GM18909 (cell line): ENCODE measurements at regions not wholly inside any gene's neighbourhood (a gene's known extent, or its start where the extent isn't known, plus 50 kb on each side); places are given as distances from the start of the nearest gene placed in this dataset.

Source experiments
- ATAC-seq: cut with Tn5 transposase; IDR thresholded peaks from one replicate; pipeline ENCODE4 v1.9.1; 2021; ENCODE audit warnings: mild to moderate bottlenecking; ENCODE audit not compliant: unreplicated experiment, poor library complexity

GRCh38 chr9:88690628-88691027 is 155.7 kb downstream of the NXNL2 start:
- ATAC-seq, result no peak

- no peak for ATAC-seq
Observed at GRCh38 chr9:88691091-88691490, 156.1 kb downstream of the NXNL2 start.

DNA sequence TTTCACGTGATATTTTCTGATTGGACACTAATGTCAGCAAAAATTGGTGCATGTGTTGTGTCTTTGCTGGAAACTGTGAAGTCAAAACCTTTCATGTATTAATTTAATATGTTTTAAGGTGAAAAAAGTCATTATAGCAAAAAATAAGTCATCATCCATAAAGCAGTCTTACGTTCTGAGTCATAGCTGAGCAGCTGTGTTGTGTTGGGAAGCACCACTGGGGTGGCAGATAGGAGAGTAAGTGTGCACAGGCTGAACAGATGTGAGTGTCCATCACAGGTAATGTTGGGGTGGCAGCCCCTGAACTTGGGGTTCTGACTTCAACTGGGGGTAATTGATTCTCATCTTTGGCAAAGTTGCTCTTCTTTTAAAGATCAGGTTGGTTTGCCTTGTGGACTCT is 156.8 kb downstream of the NXNL2 start:
- ATAC-seq, result no peak

- ATAC-seq, result no peak
Observed at GRCh38 chr9:88692827-88693226, 157.8 kb downstream of the NXNL2 start.

- ATAC-seq, result no peak
Observed at GRCh38 chr9:88694625-88695024, 159.6 kb downstream of the NXNL2 start.

DNA sequence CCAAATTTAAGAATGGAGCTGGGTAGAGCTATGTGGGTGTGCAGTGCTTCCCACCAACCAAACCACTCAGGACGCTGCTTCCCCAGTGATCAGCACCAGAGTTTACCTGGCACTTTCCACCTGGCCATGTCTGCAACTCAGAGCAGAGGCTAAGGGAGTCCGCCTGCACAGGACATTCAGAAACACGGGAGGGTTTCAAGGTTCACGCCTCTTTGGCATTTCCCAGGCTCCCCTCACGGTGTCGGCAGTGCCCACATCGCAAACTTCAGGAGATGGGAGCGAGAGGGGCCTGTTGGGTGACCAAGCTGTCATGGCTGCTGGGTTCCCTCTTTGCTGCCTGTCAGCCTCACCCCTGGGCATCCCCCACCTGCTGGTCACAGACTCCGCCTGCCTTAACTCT is 161.5 kb downstream of the NXNL2 start:
- no peak for ATAC-seq

- ATAC-seq, result no peak
Observed at GRCh38 chr9:88697764-88698432, 162.9 kb downstream of the NXNL2 start.

DNA sequence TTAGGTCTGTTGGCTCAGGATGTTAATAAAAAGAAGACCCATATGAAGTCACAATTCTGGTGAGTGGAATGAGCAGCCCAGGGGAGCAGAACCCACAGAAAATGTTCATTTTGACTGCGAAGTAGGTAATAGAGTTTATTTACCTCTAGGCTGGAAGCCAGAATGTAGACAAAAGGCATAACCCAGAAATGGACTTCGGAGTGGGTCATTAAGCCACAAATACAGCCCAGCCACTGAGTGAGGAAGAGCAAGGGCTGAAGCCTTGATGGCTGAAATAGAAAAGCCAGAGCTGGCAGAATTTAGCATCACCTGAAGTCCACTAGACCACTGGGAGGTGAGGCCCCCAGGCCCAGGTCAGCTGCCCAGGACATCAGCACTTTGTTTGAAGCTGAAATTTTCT is 168.0 kb downstream of the NXNL2 start:
- ATAC-seq, result no peak

DNA sequence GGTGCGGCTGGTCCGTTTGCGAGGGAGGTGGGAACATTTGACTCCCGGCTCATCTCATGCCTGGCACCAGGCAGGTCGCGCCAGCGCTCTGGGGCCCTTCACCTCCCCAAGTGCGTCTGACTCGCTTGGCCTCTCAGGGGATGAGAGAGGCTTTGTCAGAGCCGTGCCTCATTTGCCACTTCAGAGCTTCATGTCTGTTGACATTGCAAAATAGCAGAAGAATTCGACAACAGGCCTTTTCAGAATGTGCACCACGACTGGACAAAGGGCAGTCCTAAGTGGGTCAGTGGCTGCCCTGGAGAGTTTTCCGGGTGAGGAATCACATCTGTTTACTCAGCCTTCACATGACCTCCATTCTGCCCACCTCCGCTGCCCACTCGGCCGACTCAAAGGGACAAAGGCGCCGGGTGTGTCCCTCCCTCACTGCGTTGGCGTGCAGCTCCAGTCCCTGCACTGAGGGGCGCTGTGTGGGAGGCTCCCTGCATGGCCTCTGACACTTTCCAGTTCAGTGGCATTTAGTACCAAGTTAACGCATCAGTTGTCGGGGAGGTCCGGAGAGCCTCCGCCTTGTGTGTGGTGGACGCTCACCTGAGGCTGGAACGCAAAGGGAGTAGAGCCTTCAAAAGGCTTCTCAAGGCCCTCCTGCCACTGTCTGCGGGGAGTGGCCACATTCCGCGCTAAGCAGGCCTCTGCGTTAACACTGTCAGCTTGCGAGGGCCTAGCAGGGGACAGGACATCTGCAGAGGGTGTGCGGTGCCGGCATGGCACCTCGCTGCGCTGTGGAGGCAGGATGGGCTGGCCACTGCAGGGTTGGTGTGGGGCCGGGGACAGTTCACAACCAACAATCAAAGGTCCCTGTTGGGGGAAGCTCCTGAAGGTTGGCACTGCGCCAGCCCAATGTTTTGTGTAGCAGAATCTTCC is 171.5 kb downstream of the NXNL2 start:
- no peak for ATAC-seq

DNA sequence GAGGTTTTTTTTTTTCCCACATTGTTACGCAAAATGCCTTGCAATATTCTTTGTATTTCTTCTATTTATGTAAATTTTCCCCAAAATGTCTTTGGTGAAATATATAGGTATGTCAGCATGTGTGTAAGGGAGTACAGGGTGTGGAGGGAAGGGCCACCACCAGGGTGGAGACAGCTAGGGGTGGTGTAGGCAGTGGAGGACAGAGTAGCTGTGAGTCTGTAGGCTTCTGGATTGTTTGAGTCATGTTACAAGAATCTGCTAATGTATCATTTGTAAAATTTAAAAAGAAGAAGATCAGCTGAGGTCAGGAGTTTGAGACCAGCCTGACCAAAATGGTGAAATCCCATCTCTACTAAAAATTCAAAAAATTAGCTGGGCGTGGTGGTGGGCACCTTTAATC is 175.5 kb downstream of the NXNL2 start:
- no peak for ATAC-seq

DNA sequence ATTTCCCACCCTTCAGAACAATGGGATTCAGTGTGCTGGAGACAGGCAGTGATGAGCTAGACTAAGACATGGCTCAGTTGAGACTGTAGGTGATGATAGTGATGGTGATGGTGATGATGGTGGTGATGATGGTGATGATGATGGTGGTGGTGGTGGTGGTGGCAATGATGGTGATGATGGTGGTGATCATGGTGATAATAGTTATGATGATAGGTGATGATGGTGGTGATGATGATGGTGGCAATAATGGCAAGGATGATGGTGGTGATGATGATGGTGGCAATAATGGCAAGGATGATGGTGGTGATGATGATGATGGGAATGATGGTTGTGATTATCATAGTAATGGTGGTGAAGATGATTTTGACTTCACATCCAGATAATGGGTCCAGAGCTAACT is 176.7 kb downstream of the NXNL2 start:
- no peak for ATAC-seq

- ATAC-seq, result no peak
Observed at GRCh38 chr9:88712484-88712883, 177.5 kb downstream of the NXNL2 start.

DNA sequence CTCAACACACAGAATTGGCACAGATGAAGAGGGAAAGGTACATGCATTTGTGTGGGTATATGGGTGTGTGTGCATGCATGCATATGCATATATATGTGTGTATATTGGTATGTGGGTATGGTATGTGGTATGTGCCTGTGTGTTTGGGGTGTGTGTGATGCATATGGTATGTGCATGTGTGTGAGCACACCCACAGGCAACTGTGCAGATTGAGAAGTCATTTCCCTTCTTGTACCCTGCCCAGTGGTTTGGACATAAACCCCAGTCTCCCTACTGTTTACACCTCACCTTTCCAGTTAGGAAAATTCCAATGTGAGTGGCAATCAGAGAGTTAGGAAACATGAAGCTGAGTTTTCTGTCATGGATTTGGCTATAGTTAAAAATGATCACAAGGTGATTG is 178.0 kb downstream of the NXNL2 start:
- no peak for ATAC-seq

DNA sequence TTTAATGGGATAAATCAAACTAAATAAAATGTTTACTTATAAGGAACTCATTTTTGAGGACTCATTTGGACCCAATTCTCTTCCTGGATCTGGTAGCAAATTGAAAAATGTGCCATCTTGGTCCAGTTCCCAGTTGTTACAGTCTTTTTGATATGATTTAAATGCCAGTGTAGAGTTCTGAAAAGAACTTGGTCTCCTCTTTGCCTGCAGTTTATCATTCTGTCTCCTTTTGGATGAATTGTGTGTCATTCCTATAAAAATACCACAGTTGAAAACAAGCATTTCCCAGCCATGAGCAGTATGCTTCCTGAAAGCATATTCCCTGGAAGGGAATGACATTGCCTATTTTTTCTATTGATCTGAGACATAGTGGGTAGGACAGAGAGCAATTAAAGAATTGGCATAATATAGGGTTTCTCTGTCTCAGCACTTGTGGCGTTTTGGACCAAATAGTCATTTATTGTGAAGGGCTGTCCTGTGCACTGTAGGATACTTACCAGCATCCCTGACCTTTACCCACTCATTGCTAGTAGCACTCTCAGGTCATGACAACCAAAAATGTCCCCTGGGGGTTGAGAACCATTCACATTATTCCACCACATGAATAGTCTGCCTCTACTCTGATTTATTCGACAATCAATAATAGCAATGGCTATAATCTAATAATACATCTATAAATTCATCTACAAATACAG is 181.8 kb downstream of the NXNL2 start:
- no peak for ATAC-seq

DNA sequence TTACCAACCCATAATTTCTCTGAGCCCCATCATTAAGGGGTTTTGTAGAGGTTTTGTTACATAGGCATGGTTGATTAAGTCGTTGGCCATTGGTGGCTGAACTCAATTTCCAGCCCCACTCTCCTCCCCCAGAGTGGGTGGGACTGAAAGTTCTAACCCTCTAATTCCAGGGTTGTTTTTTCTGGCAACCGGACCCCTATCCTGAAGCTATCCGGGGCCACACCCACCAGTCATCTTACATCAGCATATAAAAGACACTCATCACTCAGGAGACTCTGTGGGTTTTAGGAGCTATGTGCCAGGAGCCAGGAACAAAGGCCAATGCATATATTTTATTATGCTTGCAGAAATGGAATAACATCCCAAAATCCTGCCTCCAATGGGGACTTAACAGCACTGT is 186.0 kb downstream of the NXNL2 start:
- ATAC-seq, result no peak

DNA sequence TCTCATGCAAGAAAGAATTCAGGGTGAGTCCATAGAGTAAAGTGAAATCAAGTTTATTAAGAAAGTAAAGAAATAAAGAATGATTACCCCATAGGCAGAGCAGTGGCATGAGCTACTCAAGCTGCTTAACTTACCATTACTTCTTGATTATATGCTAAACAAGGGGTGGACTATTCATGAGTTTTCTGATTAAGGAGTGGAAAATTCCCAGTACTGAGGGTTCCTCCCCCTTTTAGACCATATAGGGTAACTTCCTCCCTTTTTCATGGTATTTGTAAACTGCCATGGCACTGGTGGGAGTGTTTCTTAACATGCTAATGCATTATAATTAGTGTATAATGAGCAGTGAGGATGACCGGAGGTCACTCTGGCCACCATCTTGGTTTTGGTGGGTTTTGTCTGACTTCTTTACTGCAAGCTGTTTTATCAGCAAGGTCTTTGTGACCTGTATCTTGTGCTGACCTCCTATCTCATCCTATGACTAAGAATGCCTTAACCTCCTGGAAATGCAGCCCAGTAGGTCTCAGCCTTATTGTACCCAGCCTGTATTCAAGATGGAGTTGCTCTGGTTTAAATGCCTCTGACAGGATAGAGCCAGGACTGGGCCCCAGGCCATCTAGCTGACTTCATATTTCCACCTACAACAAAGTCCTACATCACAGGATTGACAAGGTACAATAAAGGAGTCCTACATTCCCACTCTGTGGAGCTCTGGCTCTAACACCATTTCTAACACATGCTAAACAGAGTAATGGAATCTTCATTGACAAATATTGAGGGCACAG is 186.7 kb downstream of the NXNL2 start:
- no peak for ATAC-seq

- ATAC-seq, result no peak
Observed at GRCh38 chr9:88722753-88723152, 187.8 kb downstream of the NXNL2 start.

DNA sequence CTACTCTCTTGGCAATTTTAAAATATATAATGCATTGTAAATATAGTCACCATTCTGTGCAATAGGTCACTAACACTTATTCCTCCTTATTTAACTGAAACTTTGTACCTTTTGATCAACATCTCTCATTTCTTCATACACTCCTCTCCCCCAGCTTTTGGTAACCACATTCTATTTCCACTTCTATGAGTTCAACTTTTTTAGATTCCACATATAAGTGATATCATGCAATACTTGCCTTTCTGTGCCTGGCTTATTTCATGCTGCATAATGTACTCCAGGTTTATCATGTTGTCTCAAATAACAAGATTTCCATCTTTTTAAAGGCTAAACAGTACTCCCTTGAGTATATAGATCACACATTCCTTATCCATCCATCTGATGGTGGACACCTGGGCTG is 188.8 kb downstream of the NXNL2 start:
- ATAC-seq, result no peak

GRCh38 chr9:88724331-88724730 is 189.4 kb downstream of the NXNL2 start:
- no peak for ATAC-seq

GRCh38 chr9:88725300-88726019 is 190.5 kb downstream of the NXNL2 start:
- ATAC-seq, result no peak
